HG03103 (cell line): ENCODE measurements at regions not wholly inside any gene's neighbourhood (a gene's known extent, or its start where the extent isn't known, plus 50 kb on each side); places are given as distances from the start of the nearest gene placed in this dataset.
"Not testable (repeated sequence)": the region's sequence is repeated elsewhere in the genome, so short reads cannot be mapped to it uniquely, and the experiment has no call there.

Experiments used
- ATAC-seq: cut with Tn5 transposase; IDR thresholded peaks from one replicate; pipeline ENCODE4 v1.9.1; 2021; ENCODE audit warnings: low read depth; ENCODE audit not compliant: unreplicated experiment

GRCh38 chr1:68777851-68778250, 281.0 kb upstream of the DEPDC1 start:
- no peak for ATAC-seq

DNA sequence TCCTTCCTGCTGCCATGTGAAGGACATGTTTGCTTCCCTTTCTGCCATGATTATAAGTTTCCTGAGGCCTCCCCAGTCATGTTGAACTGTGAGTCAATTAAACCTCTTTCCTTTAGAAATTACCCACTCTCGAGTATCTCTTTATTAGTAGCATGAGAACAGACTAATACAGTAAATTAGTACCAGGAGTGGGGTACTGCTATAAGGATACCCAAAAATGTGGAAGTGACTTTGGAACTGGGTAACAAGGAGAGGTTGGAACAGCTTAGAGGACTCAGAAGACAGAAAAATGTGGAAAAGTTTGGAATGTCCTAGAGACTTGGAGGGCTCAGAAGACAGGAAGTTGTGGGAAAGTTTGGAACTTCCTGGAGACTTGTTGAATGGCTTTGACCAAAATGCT, 283.0 kb upstream of the DEPDC1 start:
- ATAC-seq = not testable (repeated sequence)

DNA sequence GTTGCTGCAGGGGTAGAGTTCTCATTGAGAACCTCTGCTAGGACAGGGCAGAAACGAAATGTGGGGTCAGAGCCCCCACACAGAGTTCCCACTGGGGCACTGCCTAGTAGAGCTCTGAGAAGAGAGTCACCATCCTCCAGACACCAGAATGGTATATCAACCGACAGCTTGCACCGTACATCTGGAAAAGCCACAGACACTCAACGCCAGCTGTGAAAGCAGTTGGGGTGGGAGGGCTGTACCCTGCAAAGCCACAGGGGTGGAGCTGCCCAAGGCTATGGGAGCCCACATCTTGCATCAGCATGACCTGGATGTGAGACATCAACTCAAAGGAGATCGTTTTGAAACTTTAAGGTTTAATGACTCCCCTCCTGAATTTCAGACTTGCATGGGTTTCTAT, 284.0 kb upstream of the DEPDC1 start:
- no peak for ATAC-seq

DNA sequence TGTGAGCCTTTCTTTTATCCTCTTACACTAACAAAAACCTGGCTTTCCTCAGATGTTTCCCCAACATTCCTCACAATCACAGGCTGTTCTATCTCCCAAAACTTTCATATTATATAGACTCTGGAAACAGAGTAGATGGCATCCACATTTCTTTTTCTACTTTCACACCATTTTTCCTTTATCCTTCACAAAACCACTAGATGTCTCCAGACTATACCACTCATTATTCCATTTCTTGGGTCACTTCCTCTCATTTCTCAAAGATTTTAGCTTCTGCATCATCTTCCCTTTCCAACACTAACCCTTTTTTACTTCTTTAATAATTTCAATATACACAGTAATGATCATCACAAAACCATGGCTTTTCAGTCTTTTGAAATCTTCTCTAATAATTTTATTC, 286.0 kb upstream of the DEPDC1 start:
- no peak for ATAC-seq

DNA sequence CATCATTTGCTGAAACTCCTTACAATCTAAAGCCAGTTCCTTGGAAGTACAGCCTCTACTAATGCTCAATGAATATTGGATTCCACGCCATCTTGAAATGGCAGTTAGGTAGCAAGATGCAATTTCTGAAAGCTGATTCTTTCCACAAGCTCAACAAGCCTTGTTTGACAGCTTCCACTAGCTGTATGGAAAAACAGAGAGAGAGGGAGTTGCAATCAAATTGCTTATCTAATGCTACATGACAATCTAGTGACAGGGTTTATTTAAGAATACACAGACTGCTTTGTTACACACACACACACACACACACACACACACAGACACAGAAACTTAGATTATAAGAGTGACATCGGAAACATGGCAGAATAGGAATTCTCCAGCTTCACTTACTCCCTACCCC, 288.4 kb upstream of the DEPDC1 start:
- ATAC-seq = no peak

GRCh38 chr1:68788762-68789161, 291.9 kb upstream of the DEPDC1 start:
- ATAC-seq = no peak

- ATAC-seq = no peak
Observed at GRCh38 chr1:68791800-68792199, 294.9 kb upstream of the DEPDC1 start.

DNA sequence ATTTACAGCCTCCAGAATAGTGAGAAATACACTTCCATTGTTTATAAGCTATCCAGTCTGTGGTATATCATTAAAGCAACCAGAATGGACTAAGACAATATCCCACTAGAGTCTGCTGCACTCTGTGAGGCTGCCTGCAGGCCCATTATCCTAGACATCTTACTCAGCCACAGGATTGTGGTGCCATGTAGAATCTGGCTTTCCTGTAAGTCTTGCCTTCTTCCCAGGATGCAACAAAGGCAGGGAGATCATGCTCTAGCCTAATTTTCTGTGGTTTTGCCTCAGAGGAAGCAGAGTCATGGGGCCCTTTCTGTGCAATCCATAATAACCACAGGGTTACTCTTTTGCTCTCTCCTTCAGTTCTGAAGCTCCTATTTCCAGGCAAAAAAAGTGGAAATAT, 299.1 kb upstream of the DEPDC1 start:
- no peak for ATAC-seq

DNA sequence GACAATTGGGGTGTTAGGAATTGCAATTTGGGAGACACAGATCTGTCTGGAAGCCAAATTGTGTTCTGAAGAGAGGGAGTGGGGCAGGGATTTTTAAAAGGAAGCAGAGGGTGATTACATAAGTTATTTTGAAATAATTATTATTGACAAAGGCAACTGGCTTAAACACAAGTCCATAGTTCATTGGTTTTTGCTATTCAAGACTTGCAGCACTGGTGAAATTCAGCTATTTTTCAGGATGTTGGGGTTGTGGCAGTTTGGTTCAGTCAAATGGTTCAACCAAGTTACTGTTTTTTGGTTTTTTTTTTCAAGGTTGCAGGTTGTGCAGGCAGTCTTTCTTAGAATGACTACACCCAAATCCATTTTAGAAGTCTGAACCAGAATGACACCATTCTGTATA, 300.0 kb upstream of the DEPDC1 start:
- ATAC-seq = no peak

GRCh38 chr1:68798071-68798470, 301.2 kb upstream of the DEPDC1 start:
- ATAC-seq = no peak

DNA sequence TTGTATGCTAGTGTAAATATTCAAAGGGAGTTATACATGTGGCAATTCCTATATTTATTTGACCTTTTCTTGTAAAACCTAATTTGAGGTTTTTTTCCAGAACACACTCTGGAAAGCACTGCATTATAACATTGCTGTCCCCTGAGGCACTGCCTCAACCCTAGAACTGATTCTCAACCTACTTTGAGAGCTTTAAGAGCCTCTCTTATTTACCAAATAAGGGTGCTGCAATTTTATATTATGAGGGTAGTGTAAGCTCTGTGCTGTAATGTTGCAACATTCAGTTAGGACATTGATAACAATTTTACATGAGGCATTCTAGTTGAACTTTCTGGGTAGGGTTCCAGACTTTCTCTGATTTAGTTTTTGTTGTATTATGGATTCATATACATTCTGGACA, 302.2 kb upstream of the DEPDC1 start:
- ATAC-seq = no peak

- ATAC-seq = no peak
Observed at GRCh38 chr1:68800182-68800581, 303.3 kb upstream of the DEPDC1 start.

- ATAC-seq = no peak
Observed at GRCh38 chr1:68801440-68801839, 304.6 kb upstream of the DEPDC1 start.

DNA sequence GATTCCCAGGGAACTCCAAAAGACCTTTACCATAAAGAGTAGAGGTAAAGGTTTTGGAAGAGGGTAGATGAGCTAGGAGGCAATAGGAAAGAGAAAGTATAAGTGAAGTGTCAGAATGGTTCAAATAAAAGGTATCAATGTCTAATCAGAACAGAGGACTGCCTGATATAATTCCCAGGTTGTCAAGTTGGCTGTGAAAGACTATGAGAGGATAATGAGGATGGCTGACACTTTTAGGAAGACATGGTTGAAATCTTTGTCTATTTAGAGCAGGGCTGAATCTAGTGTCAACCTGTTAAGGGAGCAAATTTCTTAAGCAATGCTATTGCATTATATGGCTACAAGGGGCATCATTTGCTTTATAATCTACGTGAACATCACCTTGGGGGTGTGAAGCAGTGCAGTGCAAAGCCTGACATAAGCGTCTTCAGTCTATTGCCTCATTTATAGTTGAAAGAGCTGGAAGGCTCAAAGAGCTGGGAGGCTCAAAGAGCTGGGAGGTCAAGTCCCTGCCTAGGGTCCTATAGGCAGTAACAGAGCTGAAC, 308.3 kb upstream of the DEPDC1 start:
- ATAC-seq = no peak

DNA sequence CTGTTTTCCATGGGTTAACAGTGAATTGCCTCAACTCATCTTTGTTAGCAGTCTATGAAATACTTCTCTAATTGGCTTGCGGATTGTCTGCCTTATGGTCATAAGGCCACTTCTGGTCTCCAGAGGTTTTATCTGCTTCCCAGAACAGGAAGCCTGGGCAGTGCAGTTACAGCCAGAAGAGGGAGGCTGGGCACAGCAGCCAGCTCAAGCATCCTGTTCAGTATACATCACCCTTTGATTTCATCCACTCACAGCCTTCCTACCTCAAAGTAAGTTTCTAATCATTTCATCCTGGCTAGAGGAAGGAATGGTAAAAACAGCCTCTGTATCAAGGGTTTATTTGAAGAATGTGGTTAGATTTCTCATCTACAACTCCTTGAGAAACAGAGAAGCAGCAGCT, 311.5 kb upstream of the DEPDC1 start:
- ATAC-seq = no peak

DNA sequence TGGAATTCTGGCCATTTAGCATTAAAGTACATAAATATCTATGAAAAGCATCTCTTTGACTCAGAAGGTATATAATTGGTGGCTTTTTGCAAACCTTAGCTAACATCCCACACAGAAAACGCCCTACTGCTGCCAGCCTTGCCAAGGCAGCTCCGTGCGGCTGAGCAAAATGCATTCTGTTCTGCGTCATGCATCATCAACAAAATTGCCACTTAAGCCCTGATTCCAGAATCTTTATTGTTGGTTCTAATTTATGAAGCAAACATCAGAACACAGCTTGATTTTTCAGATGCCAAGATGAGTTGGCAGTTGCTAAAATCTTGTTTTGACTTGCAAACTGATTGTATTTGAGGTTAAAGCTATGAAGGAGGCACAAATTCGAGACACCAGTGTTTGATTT, 314.9 kb upstream of the DEPDC1 start:
- no peak for ATAC-seq

DNA sequence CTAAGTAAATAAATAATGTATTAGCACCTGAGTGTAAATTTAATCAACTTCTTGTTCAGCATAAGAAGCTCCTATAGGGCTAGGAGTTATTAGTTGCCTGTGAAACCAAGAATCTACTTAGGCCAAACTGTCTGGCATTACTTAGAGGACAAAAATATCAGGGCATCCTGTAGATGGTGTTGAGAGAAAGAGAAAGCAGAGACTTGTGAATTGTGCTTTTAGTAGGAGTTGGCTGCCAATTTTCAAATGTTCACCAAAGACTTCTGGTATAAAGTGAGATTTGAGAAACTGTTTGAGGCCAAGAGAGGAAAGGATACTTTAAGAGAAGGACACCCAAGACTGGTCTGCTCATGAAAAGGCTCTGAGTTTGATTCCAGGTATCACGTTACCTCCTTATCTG, 315.5 kb upstream of the DEPDC1 start:
- ATAC-seq = no peak

- no peak for ATAC-seq
Observed at GRCh38 chr1:68814067-68814466, 317.2 kb upstream of the DEPDC1 start.

DNA sequence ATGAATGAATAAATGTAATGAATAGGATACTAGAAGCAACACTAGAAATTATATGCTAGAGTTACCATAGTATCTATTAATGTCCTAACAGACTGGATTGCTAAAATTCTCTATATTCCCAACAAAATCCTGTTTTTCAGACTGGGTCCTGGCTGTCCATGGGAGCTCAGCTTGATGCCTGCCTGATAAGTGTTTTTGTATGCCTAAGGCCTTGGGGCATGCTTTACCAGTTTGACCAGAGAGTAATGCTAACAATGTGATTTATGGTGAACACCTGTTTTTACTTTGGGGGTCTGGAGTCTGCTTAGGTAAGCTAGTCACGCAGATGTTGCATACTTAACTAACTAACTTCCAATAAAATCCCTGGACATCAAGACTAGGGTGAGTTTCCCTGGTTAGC, 318.8 kb upstream of the DEPDC1 start:
- ATAC-seq = no peak

DNA sequence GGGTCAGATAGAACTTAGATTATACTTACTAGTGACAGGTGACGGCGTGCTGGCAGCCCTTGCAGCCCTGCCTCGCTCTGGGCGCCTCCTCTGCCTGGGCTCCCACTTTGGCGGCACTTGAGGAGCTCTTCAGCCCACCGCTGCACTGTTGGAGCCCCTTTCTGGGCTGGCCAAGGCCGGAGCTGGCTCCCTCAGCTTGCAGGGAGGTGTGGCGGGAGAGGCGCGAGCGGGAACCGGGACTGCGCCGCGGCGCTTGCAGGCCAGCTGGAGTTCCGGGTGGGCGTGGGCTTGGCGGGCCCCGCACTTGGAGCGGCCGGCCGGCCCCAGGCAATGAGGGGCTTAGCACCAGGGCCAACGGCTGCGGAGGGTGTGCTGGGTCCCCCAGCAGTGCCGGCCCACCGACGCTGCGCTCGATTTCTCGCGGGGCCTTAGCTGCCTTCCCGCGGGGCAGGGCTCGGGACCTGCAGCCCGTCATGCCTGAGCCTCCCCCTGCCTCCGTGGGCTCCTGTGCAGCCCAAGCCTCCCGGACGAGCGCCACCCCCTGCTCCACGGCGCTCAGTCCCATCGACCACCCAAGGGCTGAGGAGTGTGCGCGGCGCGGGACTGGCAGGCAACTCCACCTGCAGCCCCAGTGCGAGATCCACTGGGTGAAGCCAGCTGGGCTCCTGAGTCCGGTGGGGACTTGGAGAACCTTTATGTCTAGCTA, 320.8 kb upstream of the DEPDC1 start:
- not testable (repeated sequence) for ATAC-seq

- no peak for ATAC-seq
Observed at GRCh38 chr1:68819190-68819829, 322.4 kb upstream of the DEPDC1 start.

DNA sequence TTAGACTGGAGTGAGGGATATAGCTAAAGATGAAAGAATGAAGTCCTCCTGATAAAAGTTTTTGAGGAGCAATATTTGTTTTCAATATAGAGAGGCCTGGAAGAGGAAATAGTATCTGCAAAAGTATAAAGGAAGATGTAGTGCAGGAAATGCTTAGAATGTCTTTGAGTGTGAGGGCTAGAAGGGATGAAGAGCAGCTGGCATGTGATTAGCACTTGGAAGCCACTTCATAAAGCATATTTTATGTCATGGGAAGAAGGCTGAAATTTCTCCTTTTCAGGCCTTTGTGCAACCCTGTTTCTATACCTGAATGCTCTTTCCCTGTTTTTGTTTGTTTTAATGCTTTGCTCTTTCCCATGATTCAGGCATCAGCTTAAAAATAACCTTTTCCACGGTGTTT, 323.3 kb upstream of the DEPDC1 start:
- ATAC-seq = no peak
